OCI-LY1 (cell line): ENCODE measurements at regions not wholly inside any gene's neighbourhood (a gene's known extent, or its start where the extent isn't known, plus 50 kb on each side); places are given as distances from the start of the nearest gene placed in this dataset.

Experiments used
- H2AFZ ChIP-seq: fragments of 200-600 bp; sonication (generic), shearing (Covaris generic); 2 replicates; pipeline ENCODE4 v1.6.0; 2014; ENCODE audit warnings: antibody characterized with exemption, mild to moderate bottlenecking, low read length
- H3F3A ChIP-seq: fragments of 200-600 bp; sonication (generic), shearing (Covaris generic); 2 replicates; pipeline ENCODE4 v1.6.0; 2014; ENCODE audit warnings: mild to moderate bottlenecking, antibody characterized with exemption, low read length, moderate library complexity; ENCODE audit not compliant: insufficient read depth
- H3K27ac ChIP-seq: fragments of 200-600 bp; sonication (generic); 2 replicates; pipeline ENCODE4 v1.5.1; 2014; ENCODE audit warnings: low read length, mixed run types, mild to moderate bottlenecking, low read depth; ENCODE audit not compliant: poor library complexity, severe bottlenecking
- H3K27me3 ChIP-seq: fragments of 200-600 bp; sonication (generic); 2 replicates; pipeline ENCODE4 v1.6.0; 2014; ENCODE audit warnings: antibody characterized with exemption, mild to moderate bottlenecking, low read length, moderate library complexity; ENCODE audit not compliant: insufficient read depth
- H3K36me3 ChIP-seq: fragments of 200-600 bp; sonication (generic); 2 replicates; pipeline ENCODE4 v1.6.1; 2014; ENCODE audit warnings: mild to moderate bottlenecking, antibody characterized with exemption, low read length, moderate library complexity, mixed read lengths; ENCODE audit not compliant: insufficient read depth
- H3K4me1 ChIP-seq: fragments of 200-600 bp; sonication (generic); 2 replicates; pipeline ENCODE4 v1.5.1; 2014; ENCODE audit warnings: mild to moderate bottlenecking, low read length, moderate library complexity; ENCODE audit not compliant: insufficient read depth, severe bottlenecking
- H3K4me2 ChIP-seq: fragments of 200-600 bp; sonication (generic), shearing (Covaris generic); 2 replicates; pipeline ENCODE4 v1.6.1; 2014; ENCODE audit warnings: low read length
- H3K4me3 ChIP-seq: fragments of 200-600 bp; sonication (generic); 2 replicates; pipeline ENCODE4 v1.5.1; 2014; ENCODE audit warnings: low read length, low read depth, mild to moderate bottlenecking, mixed read lengths; ENCODE audit not compliant: poor library complexity, severe bottlenecking
- H3K79me2 ChIP-seq: fragments of 200-600 bp; shearing (Covaris generic); 2 replicates; pipeline ENCODE4 v1.6.1; 2016; ENCODE audit warnings: mixed run types, low read length, mixed read lengths; ENCODE audit not compliant: insufficient read depth
- H3K9ac ChIP-seq: fragments of 200-600 bp; sonication (generic), shearing (Covaris generic); 2 replicates; pipeline ENCODE4 v1.6.1; 2014; ENCODE audit warnings: mild to moderate bottlenecking, low read length, mixed read lengths
- H3K9me2 ChIP-seq: fragments of 200-600 bp; sonication (generic), shearing (Covaris generic); 2 replicates; pipeline ENCODE4 v1.6.1; 2014; ENCODE audit warnings: low read depth, mild to moderate bottlenecking, low read length, mixed read lengths
- H3K9me3 ChIP-seq: fragments of 200-600 bp; shearing (Covaris generic); 2 replicates; pipeline ENCODE4 v1.6.1; 2014; ENCODE audit warnings: low read length, mixed read lengths
- H4K20me1 ChIP-seq: fragments of 200-600 bp; sonication (generic), shearing (Covaris generic); 2 replicates; pipeline ENCODE4 v1.6.0; 2016; ENCODE audit warnings: mild to moderate bottlenecking, low read length; ENCODE audit not compliant: insufficient read depth
- EZH2 ChIP-seq: fragments of 200-600 bp; sonication (generic), shearing (Covaris generic); IDR thresholded peaks from 2 replicates; pipeline ENCODE4 v1.8.0; 2017; ENCODE audit warnings: borderline replicate concordance, mixed run types, mild to moderate bottlenecking, antibody characterized with exemption, low read length, moderate library complexity, mixed read lengths
- TF ChIP-seq, protein P1 (sequence below): fragments of 200-600 bp; sonication (generic), shearing (Covaris generic); IDR thresholded peaks from 2 replicates; pipeline ENCODE4 v1.5.1; 2017; ENCODE audit warnings: mild to moderate bottlenecking, antibody characterized with exemption, low read length, moderate library complexity, mixed read lengths

DNA sequence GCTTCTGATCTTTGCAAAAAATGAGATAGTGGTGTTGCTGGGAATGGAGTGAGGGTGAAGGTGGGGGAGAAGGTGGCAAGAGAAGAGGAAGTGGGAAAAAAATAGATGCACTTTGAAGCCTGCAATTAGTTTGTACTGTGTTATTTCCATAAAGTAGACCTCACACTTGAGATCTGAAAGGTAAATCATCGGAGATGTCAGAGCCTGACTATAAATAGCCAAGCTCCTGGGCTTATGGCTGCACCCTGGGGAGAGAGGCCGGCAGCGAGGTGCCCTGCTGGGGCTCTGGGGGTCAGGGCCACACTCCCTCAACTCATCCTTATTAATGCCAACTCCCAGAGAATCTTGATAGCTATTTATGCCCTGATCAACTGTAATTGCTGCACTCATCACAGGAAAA lies 134.4 kb downstream of the NXPE2 start:
- Histone ChIP-seq H3K27me3 (no peaks in the 10 kb centered on the region), H3K4me2 (no peak overlapping the region), H3K9ac (no peak overlapping the region), H3K27ac (no peak overlapping the region), H3K4me3 (no peak overlapping the region), H3K4me1 (no peaks in the 10 kb centered on the region), H3K9me3 (no peaks in the 10 kb centered on the region), H3F3A (no peaks in the 10 kb centered on the region), H3K36me3 (no peaks in the 10 kb centered on the region), H3K79me2 (no peaks in the 10 kb centered on the region), H3K9me2 (no peaks in the 10 kb centered on the region), H2AFZ (no peak overlapping the region), H4K20me1 (no peaks in the 10 kb centered on the region)
- TF ChIP-seq EZH2, result no peak
- TF ChIP-seq, protein P1, sequence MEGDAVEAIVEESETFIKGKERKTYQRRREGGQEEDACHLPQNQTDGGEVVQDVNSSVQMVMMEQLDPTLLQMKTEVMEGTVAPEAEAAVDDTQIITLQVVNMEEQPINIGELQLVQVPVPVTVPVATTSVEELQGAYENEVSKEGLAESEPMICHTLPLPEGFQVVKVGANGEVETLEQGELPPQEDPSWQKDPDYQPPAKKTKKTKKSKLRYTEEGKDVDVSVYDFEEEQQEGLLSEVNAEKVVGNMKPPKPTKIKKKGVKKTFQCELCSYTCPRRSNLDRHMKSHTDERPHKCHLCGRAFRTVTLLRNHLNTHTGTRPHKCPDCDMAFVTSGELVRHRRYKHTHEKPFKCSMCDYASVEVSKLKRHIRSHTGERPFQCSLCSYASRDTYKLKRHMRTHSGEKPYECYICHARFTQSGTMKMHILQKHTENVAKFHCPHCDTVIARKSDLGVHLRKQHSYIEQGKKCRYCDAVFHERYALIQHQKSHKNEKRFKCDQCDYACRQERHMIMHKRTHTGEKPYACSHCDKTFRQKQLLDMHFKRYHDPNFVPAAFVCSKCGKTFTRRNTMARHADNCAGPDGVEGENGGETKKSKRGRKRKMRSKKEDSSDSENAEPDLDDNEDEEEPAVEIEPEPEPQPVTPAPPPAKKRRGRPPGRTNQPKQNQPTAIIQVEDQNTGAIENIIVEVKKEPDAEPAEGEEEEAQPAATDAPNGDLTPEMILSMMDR, result no peak

DNA sequence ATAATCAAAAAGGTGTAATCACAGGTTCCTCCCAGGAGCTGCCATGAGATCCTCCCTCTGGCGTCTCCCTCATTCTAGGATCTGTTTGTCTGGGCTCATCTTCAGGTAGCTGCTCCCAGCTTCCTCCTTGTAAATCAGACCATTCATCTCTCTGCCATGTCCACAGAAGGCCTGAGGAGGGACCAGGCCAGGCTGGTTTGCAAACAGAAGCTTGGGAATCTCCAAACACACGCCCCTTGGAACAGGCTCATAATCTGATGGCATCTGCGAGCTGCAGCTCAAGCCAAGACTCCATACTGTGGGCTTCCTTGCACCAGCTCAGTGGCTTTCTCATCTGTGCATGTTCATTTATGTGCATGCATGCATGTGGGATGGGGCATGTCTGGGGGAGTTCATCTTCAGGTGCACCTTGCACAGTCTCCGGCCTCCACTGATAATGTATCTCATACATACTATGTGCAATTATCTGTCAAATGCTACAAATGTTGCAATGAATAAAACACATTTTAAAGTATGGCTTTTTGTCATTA lies 134.9 kb downstream of the NXPE2 start:
- H4K20me1 ChIP-seq, result no peaks in the 10 kb centered on the region
- H2AFZ ChIP-seq, result no peak overlapping the region
- H3K36me3 ChIP-seq, result no peaks in the 10 kb centered on the region
- H3K4me2 ChIP-seq, result no peak overlapping the region
- no peak overlapping the region for H3K27ac ChIP-seq
- H3K9me2 ChIP-seq, result no peaks in the 10 kb centered on the region
- H3K9ac ChIP-seq, result no peak overlapping the region
- no peaks in the 10 kb centered on the region for H3K4me1 ChIP-seq
- no peaks in the 10 kb centered on the region for H3K79me2 ChIP-seq
- H3K4me3 ChIP-seq, result no peak overlapping the region
- H3K27me3 ChIP-seq, result no peaks in the 10 kb centered on the region
- no peak for TF ChIP-seq EZH2
- TF ChIP-seq, protein P1, result no peak
- no peaks in the 10 kb centered on the region for H3F3A ChIP-seq
- no peaks in the 10 kb centered on the region for H3K9me3 ChIP-seq

DNA sequence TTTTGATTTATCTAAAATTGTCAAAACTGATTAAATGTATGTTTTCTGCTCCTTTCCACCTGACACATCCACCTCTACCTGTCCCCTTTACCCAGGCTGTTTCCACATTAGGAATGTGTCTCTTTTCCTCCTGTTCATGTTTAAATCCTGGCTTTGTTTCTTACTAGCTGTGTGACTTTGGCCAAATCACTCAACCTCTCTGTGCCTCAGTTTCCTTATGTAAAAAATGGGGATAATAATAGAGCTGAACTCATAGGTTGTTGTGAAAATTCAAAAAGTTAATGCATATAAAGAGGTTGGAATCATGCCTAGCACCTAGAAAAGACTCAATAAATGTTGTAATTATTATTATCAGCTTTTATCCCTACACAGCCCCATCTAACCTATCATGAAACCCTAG lies 136.8 kb downstream of the NXPE2 start:
- no peak overlapping the region for H2AFZ ChIP-seq
- H3K4me3 ChIP-seq, result no peak overlapping the region
- H4K20me1 ChIP-seq, result no peaks in the 10 kb centered on the region
- H3K9me3 ChIP-seq, result no peaks in the 10 kb centered on the region
- no peaks in the 10 kb centered on the region for H3F3A ChIP-seq
- no peak overlapping the region for H3K27ac ChIP-seq
- no peaks in the 10 kb centered on the region for H3K36me3 ChIP-seq
- no peak overlapping the region for H3K9ac ChIP-seq
- no peak for TF ChIP-seq EZH2
- H3K9me2 ChIP-seq, result no peaks in the 10 kb centered on the region
- H3K4me2 ChIP-seq, result no peak overlapping the region
- no peaks in the 10 kb centered on the region for H3K4me1 ChIP-seq
- H3K79me2 ChIP-seq, result no peaks in the 10 kb centered on the region
- H3K27me3 ChIP-seq, result no peaks in the 10 kb centered on the region

DNA sequence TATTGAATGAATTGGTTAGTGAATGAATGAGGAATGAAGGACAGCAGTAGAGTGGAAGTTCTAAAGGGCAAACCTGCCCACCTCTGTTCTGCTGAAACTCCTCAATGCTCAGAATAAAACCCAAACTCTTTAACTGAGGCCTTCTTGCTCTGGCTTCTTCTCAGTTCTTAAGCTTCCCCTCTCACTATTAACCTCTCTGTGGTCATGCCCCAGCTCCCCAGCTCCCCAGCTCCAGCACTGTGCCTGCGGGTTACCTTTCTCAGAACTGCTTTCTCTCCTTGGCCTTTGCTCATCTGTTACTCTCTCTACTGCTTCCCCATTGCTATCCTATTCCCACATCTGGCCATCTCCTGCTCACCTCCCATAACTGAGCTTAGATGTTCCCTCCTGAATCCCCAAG lies 137.4 kb downstream of the NXPE2 start:
- H3F3A ChIP-seq, result no peaks in the 10 kb centered on the region
- no peak overlapping the region for H3K9ac ChIP-seq
- H3K4me1 ChIP-seq, result no peaks in the 10 kb centered on the region
- no peak overlapping the region for H2AFZ ChIP-seq
- H3K36me3 ChIP-seq, result no peaks in the 10 kb centered on the region
- no peaks in the 10 kb centered on the region for H4K20me1 ChIP-seq
- H3K4me2 ChIP-seq, result no peak overlapping the region
- no peak overlapping the region for H3K4me3 ChIP-seq
- H3K9me3 ChIP-seq, result no peaks in the 10 kb centered on the region
- TF ChIP-seq EZH2, result no peak
- TF ChIP-seq, protein P1, result no peak
- no peak overlapping the region for H3K27ac ChIP-seq
- no peaks in the 10 kb centered on the region for H3K27me3 ChIP-seq
- no peaks in the 10 kb centered on the region for H3K9me2 ChIP-seq
- no peaks in the 10 kb centered on the region for H3K79me2 ChIP-seq
